ENCODE measurements at regions not wholly inside any gene's neighbourhood (a gene's known extent, or its start where the extent isn't known, plus 50 kb on each side); places are given as distances from the start of the nearest gene placed in this dataset.

- no peak for TF ChIP-seq CTCF (IDR thresholded peaks at IDR 0.05; ENCODE audit: poor library complexity, severe bottlenecking)
- DNase-seq (ENCODE audit: low spot score), result no peak
- H3K36me3 ChIP-seq (ENCODE audit: low read depth), result no peaks in the 10 kb centered on the region
- no peak for ATAC-seq (ENCODE audit: low read depth)
- no peaks in the 10 kb centered on the region for H3K9me3 ChIP-seq (ENCODE audit: severe bottlenecking)
- peaks cover 5% of the 10 kb centered on the region for H3K4me1 ChIP-seq (ENCODE audit: insufficient read depth, poor library complexity, severe bottlenecking)
- no peak overlapping the region for H3K4me3 ChIP-seq (ENCODE audit: severe bottlenecking)
- H3K27me3 ChIP-seq (ENCODE audit: insufficient read depth, poor library complexity, severe bottlenecking), result no peaks in the 10 kb centered on the region
- H3K27ac ChIP-seq (ENCODE audit: poor library complexity, severe bottlenecking), result no peak overlapping the region
Measured at GRCh38 chr1:56401191-56401590, 178.2 kb downstream of the PLPP3 start.

- Histone ChIP-seq H3K36me3 (ENCODE audit: low read depth) (no peaks in the 10 kb centered on the region), H3K4me3 (ENCODE audit: severe bottlenecking) (no peak overlapping the region), H3K27me3 (ENCODE audit: insufficient read depth, poor library complexity, severe bottlenecking) (no peaks in the 10 kb centered on the region), H3K27ac (ENCODE audit: poor library complexity, severe bottlenecking) (no peak overlapping the region), H3K4me1 (ENCODE audit: insufficient read depth, poor library complexity, severe bottlenecking) (peaks cover 5% of the 10 kb centered on the region), H3K9me3 (ENCODE audit: severe bottlenecking) (no peaks in the 10 kb centered on the region)
- TF ChIP-seq CTCF (IDR thresholded peaks at IDR 0.05; ENCODE audit: poor library complexity, severe bottlenecking), result no peak
- DNase-seq (ENCODE audit: low spot score), result no peak
- ATAC-seq (ENCODE audit: low read depth), result no peak
Measured at GRCh38 chr1:56400526-56400925, 178.8 kb downstream of the PLPP3 start.

GRCh38 chr1:56399795-56400194, 179.6 kb downstream of the PLPP3 start:
- TF ChIP-seq CTCF (IDR thresholded peaks at IDR 0.05; ENCODE audit: poor library complexity, severe bottlenecking), result no peak
- no peaks in the 10 kb centered on the region for H3K9me3 ChIP-seq (ENCODE audit: severe bottlenecking)
- H3K36me3 ChIP-seq (ENCODE audit: low read depth), result no peaks in the 10 kb centered on the region
- peaks cover 5% of the 10 kb centered on the region for H3K4me1 ChIP-seq (ENCODE audit: insufficient read depth, poor library complexity, severe bottlenecking)
- H3K27ac ChIP-seq (ENCODE audit: poor library complexity, severe bottlenecking), result no peak overlapping the region
- no peak for DNase-seq (ENCODE audit: low spot score)
- no peaks in the 10 kb centered on the region for H3K27me3 ChIP-seq (ENCODE audit: insufficient read depth, poor library complexity, severe bottlenecking)
- ATAC-seq (ENCODE audit: low read depth), result no peak
- H3K4me3 ChIP-seq (ENCODE audit: severe bottlenecking), result no peak overlapping the region

- Histone ChIP-seq H3K9me3 (ENCODE audit: severe bottlenecking) (no peaks in the 10 kb centered on the region), H3K27me3 (ENCODE audit: insufficient read depth, poor library complexity, severe bottlenecking) (no peaks in the 10 kb centered on the region), H3K4me3 (ENCODE audit: severe bottlenecking) (no peak overlapping the region), H3K27ac (ENCODE audit: poor library complexity, severe bottlenecking) (no peak overlapping the region), H3K36me3 (ENCODE audit: low read depth) (no peaks in the 10 kb centered on the region), H3K4me1 (ENCODE audit: insufficient read depth, poor library complexity, severe bottlenecking) (peaks cover 5% of the 10 kb centered on the region)
- DNase-seq (ENCODE audit: low spot score) (no peak), ATAC-seq (ENCODE audit: low read depth) (no peak)
- TF ChIP-seq CTCF (IDR thresholded peaks at IDR 0.05; ENCODE audit: poor library complexity, severe bottlenecking), result no peak
Measured at GRCh38 chr1:56399326-56399725, 180.0 kb downstream of the PLPP3 start.

- TF ChIP-seq CTCF (IDR thresholded peaks at IDR 0.05; ENCODE audit: poor library complexity, severe bottlenecking), result no peak
Measured at GRCh38 chr1:56397811-56398231, 181.5 kb downstream of the PLPP3 start.

More at GRCh38 chr1:56397811-56398231, 181.5 kb downstream of the PLPP3 start:
- ATAC-seq (ENCODE audit: low read depth), result no peak
- H3K4me1 ChIP-seq (ENCODE audit: insufficient read depth, poor library complexity, severe bottlenecking), result peaks cover under 1% of the 10 kb centered on the region
- H3K4me3 ChIP-seq (ENCODE audit: severe bottlenecking), result no peak overlapping the region
- H3K27me3 ChIP-seq (ENCODE audit: insufficient read depth, poor library complexity, severe bottlenecking), result no peaks in the 10 kb centered on the region
- DNase-seq (ENCODE audit: low spot score), result no peak
- no peaks in the 10 kb centered on the region for H3K9me3 ChIP-seq (ENCODE audit: severe bottlenecking)
- no peak overlapping the region for H3K27ac ChIP-seq (ENCODE audit: poor library complexity, severe bottlenecking)
- no peaks in the 10 kb centered on the region for H3K36me3 ChIP-seq (ENCODE audit: low read depth)

All from RWPE2 (cell line).